Right atrium auricular region (tissue), 2 donors: ENCODE measurements at regions not wholly inside any gene's neighbourhood (a gene's known extent, or its start where the extent isn't known, plus 50 kb on each side); places are given as distances from the start of the nearest gene placed in this dataset.

Source experiments
- DNase-seq: peaks from one replicate; pipeline ENCODE4 v3.0.0-alpha.2; 2019; ENCODE audit warnings: low spot score
- H3K27ac ChIP-seq, 2 donors: fragments of 200-600 bp; sonication (generic); 1 replicate in 1 of 2; 2 replicates in 1 of 2; pipeline ENCODE4 v1.5.1; 2016 to 2019
- H3K27me3 ChIP-seq, 2 donors: fragments of 200-600 bp; sonication (generic); one replicate each; pipeline versions ENCODE4 v1.5.1 to v1.6.0; 2017 to 2019
- H3K36me3 ChIP-seq: fragments of 200-600 bp; sonication (generic); one replicate; pipeline ENCODE4 v1.5.1; 2016
- H3K4me1 ChIP-seq, 2 donors: fragments of 200-600 bp; sonication (generic); one replicate each; pipeline versions ENCODE4 v1.5.1 to v1.6.0; 2017 to 2019
- H3K4me3 ChIP-seq, 2 donors: fragments of 200-600 bp; sonication (generic); 1 replicate in 1 of 2; 2 replicates in 1 of 2; pipeline ENCODE4 v1.5.1; 2017 to 2019; ENCODE audit warnings: mild to moderate bottlenecking in 1 of 2, moderate library complexity in 1 of 2
- H3K9me3 ChIP-seq, 2 donors: fragments of 200-600 bp; sonication (generic); one replicate each; pipeline ENCODE4 v1.5.1; 2019
- CTCF ChIP-seq, 2 donors: fragments of 200-600 bp; sonication (generic); IDR thresholded peaks; one replicate each; pipeline ENCODE4 v1.5.1; 2019; ENCODE audit warnings: antibody characterized with exemption in 2 of 2

GRCh38 chr11:126129727-126130671, 67.3 kb upstream of the CDON start:
- TF ChIP-seq CTCF (IDR thresholded peaks at IDR 0.05) = no peak
- no peak for DNase-seq
- peaks cover 0 to 29% of the 10 kb centered on the region in 2 donors for H3K4me1 ChIP-seq
- H3K9me3 ChIP-seq = no peaks in the 10 kb centered on the region
- H3K27me3 ChIP-seq = no peaks in the 10 kb centered on the region
- peak overlapping the region in 1 of 2 donors; percentile 10 for H3K27ac ChIP-seq
- no peaks in the 10 kb centered on the region for H3K36me3 ChIP-seq
- H3K4me3 ChIP-seq = no peak overlapping the region

- Histone ChIP-seq H3K36me3 (no peaks in the 10 kb centered on the region), H3K4me1 (peaks cover 0 to 29% of the 10 kb centered on the region in 2 donors), H3K9me3 (no peaks in the 10 kb centered on the region), H3K27ac (peak overlapping the region in 1 of 2 donors; percentile 44), H3K4me3 (no peak overlapping the region), H3K27me3 (no peaks in the 10 kb centered on the region)
- DNase-seq = no peak
- no peak for TF ChIP-seq CTCF (IDR thresholded peaks at IDR 0.05)
Measured at GRCh38 chr11:126127898-126128297, 65.2 kb upstream of the CDON start.

GRCh38 chr11:126127284-126127845, 64.7 kb upstream of the CDON start:
- Histone ChIP-seq H3K4me1 (peaks cover 0 to 25% of the 10 kb centered on the region in 2 donors), H3K27me3 (no peaks in the 10 kb centered on the region), H3K4me3 (no peak overlapping the region), H3K9me3 (no peaks in the 10 kb centered on the region), H3K36me3 (no peaks in the 10 kb centered on the region), H3K27ac (no peak overlapping the region)
- no peak for DNase-seq
- TF ChIP-seq CTCF (IDR thresholded peaks at IDR 0.05) = no peak

- DNase-seq = no peak
- Histone ChIP-seq H3K27me3 (no peaks in the 10 kb centered on the region), H3K4me3 (no peak overlapping the region), H3K9me3 (no peaks in the 10 kb centered on the region), H3K4me1 (peaks cover 0 to 12% of the 10 kb centered on the region in 2 donors), H3K36me3 (no peaks in the 10 kb centered on the region), H3K27ac (no peak overlapping the region)
- TF ChIP-seq CTCF (IDR thresholded peaks at IDR 0.05) = no peak
Measured at GRCh38 chr11:126124231-126124661, 61.6 kb upstream of the CDON start.

- Histone ChIP-seq H3K36me3 (no peaks in the 10 kb centered on the region), H3K4me3 (no peak overlapping the region), H3K27ac (no peak overlapping the region), H3K4me1 (peaks cover 0 to 12% of the 10 kb centered on the region in 2 donors), H3K27me3 (no peaks in the 10 kb centered on the region), H3K9me3 (no peaks in the 10 kb centered on the region)
- no peak for TF ChIP-seq CTCF (IDR thresholded peaks at IDR 0.05)
- no peak for DNase-seq
Measured at GRCh38 chr11:126123686-126124085, 61.0 kb upstream of the CDON start.
